BE2C (cell line): ENCODE measurements at regions not wholly inside any gene's neighbourhood (a gene's known extent, or its start where the extent isn't known, plus 50 kb on each side); places are given as distances from the start of the nearest gene placed in this dataset.

Experiments
- DNase-seq: peaks from one replicate; pipeline ENCODE4 v3.0.0-alpha.2; 2020
- H3K27me3 ChIP-seq: fragments of 250-450 bp; sonication (Bioruptor Pico); 2 replicates; pipeline ENCODE4 v1.5.1; 2020; ENCODE audit warnings: mild to moderate bottlenecking
- H3K36me3 ChIP-seq: fragments of 250-450 bp; sonication (Bioruptor Pico); 2 replicates; pipeline ENCODE4 v1.5.1; 2020; ENCODE audit warnings: mild to moderate bottlenecking
- H3K4me1 ChIP-seq: fragments of 250-450 bp; sonication (Bioruptor Pico); 2 replicates; pipeline ENCODE4 v1.5.1; 2020
- H3K4me3 ChIP-seq: 2 replicates; pipeline ENCODE4 v1.5.1; 2011; ENCODE audit warnings: low read depth, low read length
- H3K9me3 ChIP-seq: fragments of 250-450 bp; sonication (Bioruptor Pico); 2 replicates; pipeline ENCODE4 v1.5.1; 2020
- CTCF ChIP-seq: IDR thresholded peaks from 2 replicates; pipeline ENCODE4 v1.5.1; 2012; ENCODE audit warnings: mild to moderate bottlenecking, low read depth, low read length

- H3K9me3 ChIP-seq, result no peaks in the 10 kb centered on the region; the same call in 1 of the 2 replicates
- no peak for TF ChIP-seq CTCF
- no peak for DNase-seq
- no peak overlapping the region for H3K4me3 ChIP-seq
- no peaks in the 10 kb centered on the region for H3K36me3 ChIP-seq
- H3K27me3 ChIP-seq, result no peaks in the 10 kb centered on the region
- no peaks in the 10 kb centered on the region for H3K4me1 ChIP-seq
These were observed 1070.9 kb downstream of the STIM2 start for GRCh38 chr4:27931584-27931983.

GRCh38 chr4:27934871-27935270, 1074.2 kb downstream of the STIM2 start:
- Histone ChIP-seq H3K27me3 (no peaks in the 10 kb centered on the region), H3K36me3 (no peaks in the 10 kb centered on the region)

GRCh38 chr4:27946799-27947198, 1086.2 kb downstream of the STIM2 start:
- no peaks in the 10 kb centered on the region; the same call in 1 of the 2 replicates for H3K9me3 ChIP-seq
- no peak for TF ChIP-seq CTCF
- H3K4me3 ChIP-seq, result no peak overlapping the region
- H3K27me3 ChIP-seq, result no peaks in the 10 kb centered on the region
- no peaks in the 10 kb centered on the region for H3K4me1 ChIP-seq
- no peaks in the 10 kb centered on the region for H3K36me3 ChIP-seq
- no peak for DNase-seq

More at GRCh38 chr4:27934871-27935270, 1074.2 kb downstream of the STIM2 start:
- no peak overlapping the region for H3K4me3 ChIP-seq
- no peak for DNase-seq
- TF ChIP-seq CTCF, result no peak
- H3K4me1 ChIP-seq, result no peaks in the 10 kb centered on the region
- no peaks in the 10 kb centered on the region; the same call in 1 of the 2 replicates for H3K9me3 ChIP-seq

- H3K4me1 ChIP-seq, result no peaks in the 10 kb centered on the region
- TF ChIP-seq CTCF, result no peak
- no peak for DNase-seq
These were observed 1086.7 kb downstream of the STIM2 start for GRCh38 chr4:27947302-27947701.

GRCh38 chr4:27964095-27964494, 1103.5 kb downstream of the STIM2 start:
- Histone ChIP-seq H3K36me3 (no peaks in the 10 kb centered on the region), H3K27me3 (no peaks in the 10 kb centered on the region), H3K4me1 (no peaks in the 10 kb centered on the region), H3K4me3 (no peak overlapping the region), H3K9me3 (no peaks in the 10 kb centered on the region)
- DNase-seq, result no peak
- TF ChIP-seq CTCF, result no peak

More at GRCh38 chr4:27947302-27947701, 1086.7 kb downstream of the STIM2 start:
- H3K27me3 ChIP-seq, result no peaks in the 10 kb centered on the region
- H3K36me3 ChIP-seq, result no peaks in the 10 kb centered on the region
- H3K4me3 ChIP-seq, result no peak overlapping the region
- no peaks in the 10 kb centered on the region; the same call in 1 of the 2 replicates for H3K9me3 ChIP-seq

- H3K27me3 ChIP-seq, result no peaks in the 10 kb centered on the region
- no peak for DNase-seq
- no peak overlapping the region for H3K4me3 ChIP-seq
- no peaks in the 10 kb centered on the region for H3K4me1 ChIP-seq
- no peaks in the 10 kb centered on the region for H3K9me3 ChIP-seq
- H3K36me3 ChIP-seq, result no peaks in the 10 kb centered on the region
- TF ChIP-seq CTCF, result no peak
These were observed 1106.0 kb downstream of the STIM2 start for GRCh38 chr4:27966664-27967063.
